ENCODE measurements at regions not wholly inside any gene's neighbourhood (a gene's known extent, or its start where the extent isn't known, plus 50 kb on each side); places are given as distances from the start of the nearest gene placed in this dataset.

GRCh38 chr18:46302528-46303485 lies 198.6 kb downstream of the HAUS1 start:
- DNase-seq = no peak
- Histone ChIP-seq H3K27me3 (ENCODE audit: insufficient read depth, low read length, poor library complexity) (no peaks in the 10 kb centered on the region), H3K4me2 (ENCODE audit: insufficient read depth, low read length) (no peak overlapping the region), H4K20me1 (ENCODE audit: insufficient read depth, low read length) (no peaks in the 10 kb centered on the region), H3K9ac (ENCODE audit: low read depth, low read length) (no peak overlapping the region), H3K9me3 (ENCODE audit: insufficient read depth, low read length, severe bottlenecking) (no peaks in the 10 kb centered on the region), H3K27ac (ENCODE audit: low read length) (no peak overlapping the region), H3K4me1 (ENCODE audit: insufficient read depth, low read length) (no peaks in the 10 kb centered on the region), H3K36me3 (ENCODE audit: insufficient read depth, low read length) (no peaks in the 10 kb centered on the region), H2AFZ (ENCODE audit: low read depth, low read length) (no peak overlapping the region), H3K79me2 (ENCODE audit: insufficient read depth, low read length) (no peaks in the 10 kb centered on the region), H3K4me3 (ENCODE audit: low read depth in 1 of 2, low read length in 2 of 2) (no peak overlapping the region)
- TF ChIP-seq EZH2 (IDR thresholded peaks at IDR 0.05; ENCODE audit: borderline replicate concordance, low read depth, low read length, severe bottlenecking) (no peak), CTCF (IDR thresholded peaks at IDR 0.05; ENCODE audit: borderline replicate concordance, extremely low read depth, low read length, poor library complexity, severe bottlenecking) (no peak)
- 0 out of 3 replicates have a peak, but pooled peaks have one; percentile 24 for ATAC-seq (ENCODE audit: insufficient read depth, low read depth)

- no peak overlapping the region for H3K4me2 ChIP-seq (ENCODE audit: insufficient read depth, low read length)
- no peak overlapping the region for H3K9ac ChIP-seq (ENCODE audit: low read depth, low read length)
- no peak overlapping the region for H3K4me3 ChIP-seq (ENCODE audit: low read depth in 1 of 2, low read length in 2 of 2)
- DNase-seq (no peak), ATAC-seq (ENCODE audit: insufficient read depth, low read depth) (no peak)
- no peaks in the 10 kb centered on the region for H3K27me3 ChIP-seq (ENCODE audit: insufficient read depth, low read length, poor library complexity)
- no peaks in the 10 kb centered on the region for H3K4me1 ChIP-seq (ENCODE audit: insufficient read depth, low read length)
- no peaks in the 10 kb centered on the region for H3K79me2 ChIP-seq (ENCODE audit: insufficient read depth, low read length)
- H2AFZ ChIP-seq (ENCODE audit: low read depth, low read length) = no peak overlapping the region
- no peak overlapping the region for H3K27ac ChIP-seq (ENCODE audit: low read length)
- no peaks in the 10 kb centered on the region for H3K9me3 ChIP-seq (ENCODE audit: insufficient read depth, low read length, severe bottlenecking)
- no peaks in the 10 kb centered on the region for H3K36me3 ChIP-seq (ENCODE audit: insufficient read depth, low read length)
- H4K20me1 ChIP-seq (ENCODE audit: insufficient read depth, low read length) = no peaks in the 10 kb centered on the region
- TF ChIP-seq EZH2 (IDR thresholded peaks at IDR 0.05; ENCODE audit: borderline replicate concordance, low read depth, low read length, severe bottlenecking) = no peak
- TF ChIP-seq CTCF (IDR thresholded peaks at IDR 0.05; ENCODE audit: borderline replicate concordance, extremely low read depth, low read length, poor library complexity, severe bottlenecking) = no peak
Measured at GRCh38 chr18:46310258-46310657, 206.1 kb downstream of the HAUS1 start.

- H3K9me3 ChIP-seq (ENCODE audit: insufficient read depth, low read length, severe bottlenecking) = no peaks in the 10 kb centered on the region
- no peak overlapping the region for H2AFZ ChIP-seq (ENCODE audit: low read depth, low read length)
- H3K4me3 ChIP-seq (ENCODE audit: low read depth in 1 of 2, low read length in 2 of 2) = no peak overlapping the region
- no peak overlapping the region for H3K27ac ChIP-seq (ENCODE audit: low read length)
- no peaks in the 10 kb centered on the region for H3K79me2 ChIP-seq (ENCODE audit: insufficient read depth, low read length)
- no peaks in the 10 kb centered on the region for H4K20me1 ChIP-seq (ENCODE audit: insufficient read depth, low read length)
- H3K4me2 ChIP-seq (ENCODE audit: insufficient read depth, low read length) = no peak overlapping the region
- ATAC-seq (ENCODE audit: insufficient read depth, low read depth) (no peak), DNase-seq (no peak)
- H3K4me1 ChIP-seq (ENCODE audit: insufficient read depth, low read length) = no peaks in the 10 kb centered on the region
- H3K36me3 ChIP-seq (ENCODE audit: insufficient read depth, low read length) = no peaks in the 10 kb centered on the region
- no peak overlapping the region for H3K9ac ChIP-seq (ENCODE audit: low read depth, low read length)
- H3K27me3 ChIP-seq (ENCODE audit: insufficient read depth, low read length, poor library complexity) = no peaks in the 10 kb centered on the region
- no peak for TF ChIP-seq CTCF (IDR thresholded peaks at IDR 0.05; ENCODE audit: borderline replicate concordance, extremely low read depth, low read length, poor library complexity, severe bottlenecking)
- TF ChIP-seq EZH2 (IDR thresholded peaks at IDR 0.05; ENCODE audit: borderline replicate concordance, low read depth, low read length, severe bottlenecking) = no peak
Measured at GRCh38 chr18:46310675-46311345, 206.6 kb downstream of the HAUS1 start.

Measured in DND-41 (cell line).